ENCODE measurements at regions not wholly inside any gene's neighbourhood (a gene's known extent, or its start where the extent isn't known, plus 50 kb on each side); places are given as distances from the start of the nearest gene placed in this dataset.

- no peaks in the 10 kb centered on the region for H3K4me1 ChIP-seq
- H3K27me3 ChIP-seq = no peaks in the 10 kb centered on the region
- no peaks in the 10 kb centered on the region for H3K9me3 ChIP-seq
- H3K4me3 ChIP-seq = no peak overlapping the region
- H3K27ac ChIP-seq = no peak overlapping the region
- WGBS, 5 donors = 29 to 60% (median 42%) methylated on average over 1 of the region's 1 CpG
- H3K36me3 ChIP-seq = no peaks in the 10 kb centered on the region
- DNase-seq = no peak
- TF ChIP-seq POLR2A (IDR thresholded peaks at IDR 0.05) = no peak
- TF ChIP-seq CTCF (IDR thresholded peaks at IDR 0.05) = no peak
- no peak for TF ChIP-seq EP300 (IDR thresholded peaks at IDR 0.05)
- TF ChIP-seq POLR2AphosphoS5 (IDR thresholded peaks at IDR 0.05) = no peak
- intact Hi-C loops (cut with DNase I; ENCODE audit: low total_unique reads) = no loop called here
Measured at GRCh38 chr11:92347454-92347853, 122.8 kb downstream of the FAT3 start.

GRCh38 chr11:92349486-92350156, 125.0 kb downstream of the FAT3 start:
- TF ChIP-seq POLR2AphosphoS5 (IDR thresholded peaks at IDR 0.05) (no peak), POLR2A (IDR thresholded peaks at IDR 0.05) (no peak), CTCF (IDR thresholded peaks at IDR 0.05) (no peak), EP300 (IDR thresholded peaks at IDR 0.05) (no peak)
- H3K9me3 ChIP-seq = no peaks in the 10 kb centered on the region
- WGBS, 5 donors = 62 to 73% (median 70%) methylated on average over 4 of the region's 4 CpGs
- intact Hi-C loops (cut with DNase I; ENCODE audit: low total_unique reads) = no loop called here
- no peak for DNase-seq
- H3K27me3 ChIP-seq = no peaks in the 10 kb centered on the region
- H3K36me3 ChIP-seq = no peaks in the 10 kb centered on the region
- H3K4me3 ChIP-seq = no peak overlapping the region
- H3K27ac ChIP-seq = no peak overlapping the region
- H3K4me1 ChIP-seq = no peaks in the 10 kb centered on the region

- DNase-seq = no peak
- no peaks in the 10 kb centered on the region for H3K9me3 ChIP-seq
- TF ChIP-seq POLR2A (IDR thresholded peaks at IDR 0.05) (no peak), POLR2AphosphoS5 (IDR thresholded peaks at IDR 0.05) (no peak), EP300 (IDR thresholded peaks at IDR 0.05) (no peak), CTCF (IDR thresholded peaks at IDR 0.05) (no peak)
- no peak overlapping the region for H3K4me3 ChIP-seq
- no peaks in the 10 kb centered on the region for H3K4me1 ChIP-seq
- H3K27ac ChIP-seq = no peak overlapping the region
- intact Hi-C loops (cut with DNase I; ENCODE audit: low total_unique reads) = no loop called here
- no peaks in the 10 kb centered on the region for H3K36me3 ChIP-seq
- H3K27me3 ChIP-seq = no peaks in the 10 kb centered on the region
Measured at GRCh38 chr11:92357344-92357743, 132.7 kb downstream of the FAT3 start.

- TF ChIP-seq POLR2A (IDR thresholded peaks at IDR 0.05) (no peak), EP300 (IDR thresholded peaks at IDR 0.05) (no peak), POLR2AphosphoS5 (IDR thresholded peaks at IDR 0.05) (no peak), CTCF (IDR thresholded peaks at IDR 0.05) (no peak)
- no peaks in the 10 kb centered on the region for H3K27me3 ChIP-seq
- no peak overlapping the region for H3K27ac ChIP-seq
- no peaks in the 10 kb centered on the region for H3K9me3 ChIP-seq
- no peak for DNase-seq
- WGBS, 5 donors = 76 to 94% (median 86%) methylated on average over 2 of the region's 2 CpGs
- intact Hi-C loops (cut with DNase I; ENCODE audit: low total_unique reads) = no loop called here
- no peaks in the 10 kb centered on the region for H3K36me3 ChIP-seq
- H3K4me1 ChIP-seq = no peaks in the 10 kb centered on the region
- no peak overlapping the region for H3K4me3 ChIP-seq
Measured at GRCh38 chr11:92357841-92358240, 133.2 kb downstream of the FAT3 start.

All from stomach (tissue), 8 donors.